Keratinocyte (primary cell): ENCODE measurements at regions not wholly inside any gene's neighbourhood (a gene's known extent, or its start where the extent isn't known, plus 50 kb on each side); places are given as distances from the start of the nearest gene placed in this dataset.

Experiments
- DNase-seq: peaks from one replicate; pipeline ENCODE4 v3.0.0-alpha.2; 2011; ENCODE audit warnings: low read depth, missing footprints, low spot score
- FAIRE-seq: peaks from 2 replicates; lab custom pipeline; 2011; peaks lifted over from hg19 to GRCh38; lab: Jason Lieb, UNC
- H2AFZ ChIP-seq: 2 replicates; pipeline ENCODE4 v1.6.0; 2012; ENCODE audit warnings: low read length, control low read depth, inconsistent platforms; ENCODE audit not compliant: control insufficient read depth
- H3K27ac ChIP-seq: 2 replicates; pipeline ENCODE4 v1.5.1; 2011; ENCODE audit warnings: low read length; ENCODE audit not compliant: control insufficient read depth, insufficient read depth
- H3K27me3 ChIP-seq: 3 replicates; pipeline ENCODE4 v1.6.0; 2011; ENCODE audit warnings: low read length; ENCODE audit not compliant: control insufficient read depth, insufficient read depth; ENCODE audit errors: extremely low read depth
- H3K36me3 ChIP-seq, 2 experiments: 2 replicates in 1 of 2; 3 replicates in 1 of 2; pipeline ENCODE4 v1.5.1; 2011; ENCODE audit warnings: low read length in 2 of 2, mild to moderate bottlenecking in 1 of 2; ENCODE audit not compliant: control insufficient read depth in 2 of 2, insufficient read depth in 2 of 2; ENCODE audit errors: extremely low read depth in 1 of 2
- H3K4me1 ChIP-seq: 3 replicates; pipeline ENCODE4 v1.5.1; 2011; ENCODE audit warnings: low read length; ENCODE audit not compliant: control insufficient read depth, insufficient read depth; ENCODE audit errors: extremely low read depth
- H3K4me2 ChIP-seq: 3 replicates; pipeline ENCODE4 v1.6.0; 2011; ENCODE audit warnings: low read depth, low read length; ENCODE audit not compliant: control insufficient read depth, insufficient read depth; ENCODE audit errors: extremely low read depth
- H3K4me3 ChIP-seq, 3 experiments: fragments of 200-600 bp in 1 of 3; sonication (generic) in 1 of 3; 2 replicates in 2 of 3; 3 replicates in 1 of 3; pipeline ENCODE4 v1.5.1; 2011 to 2016; ENCODE audit warnings: low read length in 3 of 3, mild to moderate bottlenecking in 3 of 3, control low read depth in 2 of 3, inconsistent platforms in 1 of 3, low read depth in 1 of 3, mixed read lengths in 1 of 3, mixed run types in 1 of 3, moderate library complexity in 1 of 3; ENCODE audit not compliant: control insufficient read depth in 2 of 3, insufficient read depth in 2 of 3; ENCODE audit errors: extremely low read depth in 1 of 3
- H3K79me2 ChIP-seq: 2 replicates; pipeline ENCODE4 v1.6.0; 2012; ENCODE audit warnings: low read length; ENCODE audit not compliant: control insufficient read depth, insufficient read depth
- H3K9ac ChIP-seq: 3 replicates; pipeline ENCODE4 v1.6.0; 2011; ENCODE audit warnings: low read length; ENCODE audit not compliant: control insufficient read depth, insufficient read depth; ENCODE audit errors: extremely low read depth
- H3K9me1 ChIP-seq: 3 replicates; pipeline ENCODE4 v1.6.0; 2011; ENCODE audit warnings: low read length; ENCODE audit not compliant: control insufficient read depth, insufficient read depth; ENCODE audit errors: extremely low read depth
- H3K9me3 ChIP-seq: 2 replicates; pipeline ENCODE4 v1.5.1; 2012; ENCODE audit warnings: low read depth, low read length; ENCODE audit not compliant: control insufficient read depth
- H4K20me1 ChIP-seq: 3 replicates; pipeline ENCODE4 v1.6.0; 2011; ENCODE audit warnings: low read length; ENCODE audit not compliant: control insufficient read depth, insufficient read depth; ENCODE audit errors: extremely low read depth
- EZH2 ChIP-seq: IDR thresholded peaks from one replicate; pipeline ENCODE4 v1.6.1; 2012; ENCODE audit warnings: inconsistent platforms, mild to moderate bottlenecking, low read length, moderate library complexity
- dilution Hi-C: fragments of 300-500 bp; cut with MboI; formaldehyde crosslinking; loops from one replicate; pipeline ENCODE4 v1.7.0; 2020; ENCODE audit warnings: low sequenced_read_pairs; ENCODE audit not compliant: extremely low pct_ligation_motif_present
- TF ChIP-seq, protein P1 (sequence below), 3 experiments: IDR thresholded peaks in 1 of 3; conservative IDR thresholded peaks in 1 of 3; optimal IDR thresholded peaks in 1 of 3; 2 replicates in 2 of 3; 3 replicates in 1 of 3; pipeline versions ENCODE3 to v1.5.1; 2011; ENCODE audit warnings: low read length in 3 of 3, mild to moderate bottlenecking in 3 of 3, moderate library complexity in 2 of 3, control low read depth in 1 of 3, inconsistent platforms in 1 of 3; ENCODE audit not compliant: insufficient read depth in 2 of 3; ENCODE audit errors: extremely low read depth in 1 of 3

DNA sequence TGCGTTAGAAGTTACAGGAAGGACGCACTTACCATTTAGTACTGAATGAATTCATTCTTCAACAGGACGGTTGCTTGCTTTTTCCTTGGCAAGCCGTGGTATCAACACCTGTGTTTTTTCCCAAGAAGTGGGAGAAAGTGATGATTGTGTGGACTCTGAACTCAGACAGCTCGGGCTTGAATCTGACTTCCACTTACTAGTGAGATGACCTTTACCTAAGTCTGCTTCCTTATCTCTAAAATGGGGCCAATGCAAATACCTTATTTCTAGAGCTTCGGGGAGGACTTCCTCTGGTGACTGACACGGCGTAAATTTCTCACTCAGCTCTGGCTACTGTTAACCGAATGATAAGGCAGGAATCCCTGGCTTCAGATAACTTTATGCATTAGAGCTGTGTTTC, 146.8 kb upstream of the RBPJ start:
- peaks cover 9% of the 10 kb centered on the region for H3K4me1 ChIP-seq
- no peak overlapping the region for H3K9ac ChIP-seq
- H3K27ac ChIP-seq, result no peak overlapping the region
- no peaks in the 10 kb centered on the region for H3K9me1 ChIP-seq
- no peaks in the 10 kb centered on the region for H3K9me3 ChIP-seq
- no peak overlapping the region for H2AFZ ChIP-seq
- H3K36me3 ChIP-seq, result no peaks in the 10 kb centered on the region
- dilution Hi-C loops, result no loop called here
- DNase-seq (no peak), FAIRE-seq (no peak)
- no peaks in the 10 kb centered on the region for H3K27me3 ChIP-seq
- H3K4me2 ChIP-seq, result no peak overlapping the region
- no peak overlapping the region for H3K4me3 ChIP-seq
- no peaks in the 10 kb centered on the region for H3K79me2 ChIP-seq
- no peaks in the 10 kb centered on the region for H4K20me1 ChIP-seq
- TF ChIP-seq, protein P1, sequence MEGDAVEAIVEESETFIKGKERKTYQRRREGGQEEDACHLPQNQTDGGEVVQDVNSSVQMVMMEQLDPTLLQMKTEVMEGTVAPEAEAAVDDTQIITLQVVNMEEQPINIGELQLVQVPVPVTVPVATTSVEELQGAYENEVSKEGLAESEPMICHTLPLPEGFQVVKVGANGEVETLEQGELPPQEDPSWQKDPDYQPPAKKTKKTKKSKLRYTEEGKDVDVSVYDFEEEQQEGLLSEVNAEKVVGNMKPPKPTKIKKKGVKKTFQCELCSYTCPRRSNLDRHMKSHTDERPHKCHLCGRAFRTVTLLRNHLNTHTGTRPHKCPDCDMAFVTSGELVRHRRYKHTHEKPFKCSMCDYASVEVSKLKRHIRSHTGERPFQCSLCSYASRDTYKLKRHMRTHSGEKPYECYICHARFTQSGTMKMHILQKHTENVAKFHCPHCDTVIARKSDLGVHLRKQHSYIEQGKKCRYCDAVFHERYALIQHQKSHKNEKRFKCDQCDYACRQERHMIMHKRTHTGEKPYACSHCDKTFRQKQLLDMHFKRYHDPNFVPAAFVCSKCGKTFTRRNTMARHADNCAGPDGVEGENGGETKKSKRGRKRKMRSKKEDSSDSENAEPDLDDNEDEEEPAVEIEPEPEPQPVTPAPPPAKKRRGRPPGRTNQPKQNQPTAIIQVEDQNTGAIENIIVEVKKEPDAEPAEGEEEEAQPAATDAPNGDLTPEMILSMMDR (optimal IDR thresholded peaks at IDR 0.05 in 1 of 3, IDR thresholded peaks at IDR 0.05 in 1 of 3, conservative IDR thresholded peaks at IDR 0.05 in 1 of 3; ENCODE audit: extremely low read depth in 1 of 3, insufficient read depth in 2 of 3, low read length in 3 of 3), result no peak
- no peak for TF ChIP-seq EZH2

DNA sequence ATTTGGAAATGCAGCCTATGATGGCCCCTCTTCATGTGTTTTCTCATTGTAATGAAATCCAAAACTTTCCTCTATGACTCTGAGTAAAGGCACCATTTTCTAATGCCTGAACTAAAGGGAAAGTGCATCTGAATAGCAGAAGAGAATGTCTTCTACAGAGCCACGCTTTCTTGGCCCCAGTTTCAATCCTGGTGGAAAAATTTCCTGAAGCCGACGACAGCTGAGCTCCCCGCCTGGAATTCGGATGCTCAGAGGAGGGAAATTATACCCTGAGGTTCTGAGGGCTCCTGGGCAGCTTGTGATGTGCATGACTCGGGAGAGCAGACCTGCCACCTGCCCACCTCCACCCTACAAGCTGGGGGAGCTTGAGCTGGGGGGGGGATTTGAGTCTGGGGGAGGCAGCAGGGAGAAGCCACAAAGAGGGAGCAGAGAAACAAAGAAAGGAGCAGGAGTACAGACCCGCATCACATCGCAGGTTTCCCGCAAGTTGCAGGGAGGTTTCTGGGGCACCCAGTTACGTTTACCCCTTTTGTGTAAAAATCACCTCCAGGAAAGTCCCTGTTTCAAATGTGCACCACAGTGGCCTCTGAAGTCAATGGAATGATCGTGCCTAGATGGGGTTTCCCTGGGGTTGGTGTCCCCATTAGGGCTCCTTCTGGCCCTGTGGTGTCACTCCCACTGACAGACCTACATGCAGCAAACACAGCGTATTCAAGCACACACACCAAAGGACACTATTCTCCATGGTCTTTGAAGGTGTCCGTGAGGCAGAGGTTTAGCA, 145.6 kb upstream of the RBPJ start:
- Histone ChIP-seq H3K4me1 (peaks cover 9% of the 10 kb centered on the region), H3K79me2 (no peaks in the 10 kb centered on the region)

More for the DNA sequence above, 145.6 kb upstream of the RBPJ start:
- Histone ChIP-seq H3K27me3 (no peaks in the 10 kb centered on the region), H3K9me1 (no peaks in the 10 kb centered on the region), H3K9ac (no peak overlapping the region), H3K36me3 (no peaks in the 10 kb centered on the region), H2AFZ (no peak overlapping the region), H4K20me1 (no peaks in the 10 kb centered on the region), H3K4me3 (no peak overlapping the region), H3K4me2 (no peak overlapping the region), H3K27ac (no peak overlapping the region), H3K9me3 (no peaks in the 10 kb centered on the region)
- TF ChIP-seq, protein P1 (optimal IDR thresholded peaks at IDR 0.05 in 1 of 3, IDR thresholded peaks at IDR 0.05 in 1 of 3, conservative IDR thresholded peaks at IDR 0.05 in 1 of 3; ENCODE audit: extremely low read depth in 1 of 3, insufficient read depth in 2 of 3, low read length in 3 of 3), result no peak
- TF ChIP-seq EZH2, result no peak
- dilution Hi-C loops, result no loop called here
- FAIRE-seq (no peak), DNase-seq (no peak)
